ENCODE measurements at regions not wholly inside any gene's neighbourhood (a gene's known extent, or its start where the extent isn't known, plus 50 kb on each side); places are given as distances from the start of the nearest gene placed in this dataset.
"Not testable (repeated sequence)": the region's sequence is repeated elsewhere in the genome, so short reads cannot be mapped to it uniquely, and the experiment has no call there.

GRCh38 chr4:57308301-57308700 lies 198.1 kb upstream of the IGFBP7 start:
- ChIA-PET POLR2A (no interaction called here), CTCF (no interaction called here)
- peaks cover 16% of the 10 kb centered on the region for H3K27me3 Mint-ChIP-seq (ENCODE audit: insufficient read depth, unreplicated experiment)
- TF ChIP-seq, protein P1, sequence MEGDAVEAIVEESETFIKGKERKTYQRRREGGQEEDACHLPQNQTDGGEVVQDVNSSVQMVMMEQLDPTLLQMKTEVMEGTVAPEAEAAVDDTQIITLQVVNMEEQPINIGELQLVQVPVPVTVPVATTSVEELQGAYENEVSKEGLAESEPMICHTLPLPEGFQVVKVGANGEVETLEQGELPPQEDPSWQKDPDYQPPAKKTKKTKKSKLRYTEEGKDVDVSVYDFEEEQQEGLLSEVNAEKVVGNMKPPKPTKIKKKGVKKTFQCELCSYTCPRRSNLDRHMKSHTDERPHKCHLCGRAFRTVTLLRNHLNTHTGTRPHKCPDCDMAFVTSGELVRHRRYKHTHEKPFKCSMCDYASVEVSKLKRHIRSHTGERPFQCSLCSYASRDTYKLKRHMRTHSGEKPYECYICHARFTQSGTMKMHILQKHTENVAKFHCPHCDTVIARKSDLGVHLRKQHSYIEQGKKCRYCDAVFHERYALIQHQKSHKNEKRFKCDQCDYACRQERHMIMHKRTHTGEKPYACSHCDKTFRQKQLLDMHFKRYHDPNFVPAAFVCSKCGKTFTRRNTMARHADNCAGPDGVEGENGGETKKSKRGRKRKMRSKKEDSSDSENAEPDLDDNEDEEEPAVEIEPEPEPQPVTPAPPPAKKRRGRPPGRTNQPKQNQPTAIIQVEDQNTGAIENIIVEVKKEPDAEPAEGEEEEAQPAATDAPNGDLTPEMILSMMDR (IDR thresholded peaks at IDR 0.05; ENCODE audit: insufficient read depth in 1 of 2, low read depth in 1 of 2, low read length in 1 of 2, severe bottlenecking in 1 of 2, unreplicated experiment in 1 of 2), result no peak
- no peaks in the 10 kb centered on the region for H3K9me3 Mint-ChIP-seq (ENCODE audit: unreplicated experiment)
- no peaks in the 10 kb centered on the region for H3K27me3 ChIP-seq (replicated peaks; ENCODE audit: control insufficient read depth, insufficient read depth, low read length)
- no peak overlapping the region for H3K27ac Mint-ChIP-seq (ENCODE audit: unreplicated experiment)
- no peaks in the 10 kb centered on the region for H3K36me3 ChIP-seq (ENCODE audit: control insufficient read depth, insufficient read depth, low read length)
- H3K4me3 Mint-ChIP-seq (ENCODE audit: unreplicated experiment), result no peak overlapping the region
- BruUV-seq (replicated peaks), result no TSS peak
- no peaks in the 10 kb centered on the region for H3K36me3 Mint-ChIP-seq (ENCODE audit: insufficient read depth, unreplicated experiment)
- intact Hi-C loops (cut with micrococcal nuclease; ENCODE audit: unreplicated experiment), result no loop called here
- no peak overlapping the region for H3K4me3 ChIP-seq (ENCODE audit: low read depth, low read length)
- DNase-seq, result no peak
- no peaks in the 10 kb centered on the region for H3K4me1 ChIP-seq
- no peaks in the 10 kb centered on the region for H3K4me1 Mint-ChIP-seq (ENCODE audit: low read depth, unreplicated experiment)
- H3K9me3 ChIP-seq, result no peaks in the 10 kb centered on the region

GRCh38 chr4:57305836-57306235 lies 195.7 kb upstream of the IGFBP7 start:
- H3K4me1 Mint-ChIP-seq (ENCODE audit: low read depth, unreplicated experiment), result no peaks in the 10 kb centered on the region
- DNase-seq, result no peak
- Histone ChIP-seq H3K4me3 (ENCODE audit: low read depth, low read length) (no peak overlapping the region), H3K27me3 (replicated peaks; ENCODE audit: control insufficient read depth, insufficient read depth, low read length) (no peaks in the 10 kb centered on the region), H3K4me1 (no peaks in the 10 kb centered on the region), H3K36me3 (ENCODE audit: control insufficient read depth, insufficient read depth, low read length) (no peaks in the 10 kb centered on the region), H3K9me3 (no peaks in the 10 kb centered on the region)
- BruUV-seq (replicated peaks), result no TSS peak
- intact Hi-C loops (cut with micrococcal nuclease; ENCODE audit: unreplicated experiment), result loop anchor here (2.0 kb wide), 1 partner anchor 143 kb away; no protein-coding TSS in a partner anchor
- peaks cover 13% of the 10 kb centered on the region for H3K27me3 Mint-ChIP-seq (ENCODE audit: insufficient read depth, unreplicated experiment)
- no peaks in the 10 kb centered on the region for H3K36me3 Mint-ChIP-seq (ENCODE audit: insufficient read depth, unreplicated experiment)
- TF ChIP-seq, protein P1 (IDR thresholded peaks at IDR 0.05; ENCODE audit: insufficient read depth in 1 of 2, low read depth in 1 of 2, low read length in 1 of 2, severe bottlenecking in 1 of 2, unreplicated experiment in 1 of 2), result no peak
- no peak overlapping the region for H3K4me3 Mint-ChIP-seq (ENCODE audit: unreplicated experiment)
- no peak overlapping the region for H3K27ac Mint-ChIP-seq (ENCODE audit: unreplicated experiment)
- H3K9me3 Mint-ChIP-seq (ENCODE audit: unreplicated experiment), result peaks cover 8% of the 10 kb centered on the region
- POLR2A ChIA-PET, result no interaction called here
- CTCF ChIA-PET, result no interaction called here

- Mint-ChIP-seq H3K9me3 (ENCODE audit: unreplicated experiment) (peaks cover 14% of the 10 kb centered on the region), H3K36me3 (ENCODE audit: insufficient read depth, unreplicated experiment) (no peaks in the 10 kb centered on the region), H3K27ac (ENCODE audit: unreplicated experiment) (no peak overlapping the region), H3K4me3 (ENCODE audit: unreplicated experiment) (no peak overlapping the region), H3K27me3 (ENCODE audit: insufficient read depth, unreplicated experiment) (peaks cover 13% of the 10 kb centered on the region), H3K4me1 (ENCODE audit: low read depth, unreplicated experiment) (no peaks in the 10 kb centered on the region)
- Histone ChIP-seq H3K27me3 (replicated peaks; ENCODE audit: control insufficient read depth, insufficient read depth, low read length) (no peaks in the 10 kb centered on the region), H3K36me3 (ENCODE audit: control insufficient read depth, insufficient read depth, low read length) (no peaks in the 10 kb centered on the region), H3K9me3 (no peaks in the 10 kb centered on the region), H3K4me3 (ENCODE audit: low read depth, low read length) (no peak overlapping the region), H3K4me1 (no peaks in the 10 kb centered on the region)
- no TSS peak for BruUV-seq (replicated peaks)
- CTCF ChIA-PET, result interaction anchor here (1.2 kb wide), 1 partner anchor 139 kb away, joined by 7 read pairs; no protein-coding TSS in a partner anchor
- TF ChIP-seq, protein P1 (IDR thresholded peaks at IDR 0.05; ENCODE audit: insufficient read depth in 1 of 2, low read depth in 1 of 2, low read length in 1 of 2, severe bottlenecking in 1 of 2, unreplicated experiment in 1 of 2), result no peak
- POLR2A ChIA-PET, result no interaction called here
- peak in 1 of 2 experiments; percentile 7 for DNase-seq
- intact Hi-C loops (cut with micrococcal nuclease; ENCODE audit: unreplicated experiment), result no loop called here
Observed at GRCh38 chr4:57303012-57303751, 193.0 kb upstream of the IGFBP7 start.

DNA sequence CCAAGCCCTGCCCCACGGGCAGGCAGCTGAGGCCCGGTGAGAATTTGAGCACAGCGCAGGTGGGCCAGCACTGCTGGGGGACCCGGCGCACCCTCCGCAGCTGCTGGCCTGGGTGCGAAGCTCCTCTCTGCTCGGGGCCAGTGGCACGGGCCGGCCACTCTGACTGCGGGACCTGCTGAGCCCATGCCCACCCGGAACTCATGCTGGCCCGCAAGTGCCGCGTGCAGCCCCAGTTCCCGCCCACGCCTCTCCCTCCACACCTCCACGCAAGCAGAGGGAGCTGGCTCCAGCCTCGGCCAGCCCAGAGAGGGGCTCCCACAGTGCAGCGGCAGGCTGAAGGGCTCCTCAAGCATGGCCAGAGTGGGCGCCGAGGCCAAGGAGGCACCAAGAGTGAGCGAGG lies 190.1 kb upstream of the IGFBP7 start:
- peaks cover 18% of the 10 kb centered on the region for H3K9me3 Mint-ChIP-seq (ENCODE audit: unreplicated experiment)
- H3K27ac Mint-ChIP-seq (ENCODE audit: unreplicated experiment); H3K9me3 ChIP-seq; BruUV-seq (replicated peaks); H3K4me1 Mint-ChIP-seq (ENCODE audit: low read depth, unreplicated experiment); H3K36me3 ChIP-seq (ENCODE audit: control insufficient read depth, insufficient read depth, low read length); H3K36me3 Mint-ChIP-seq (ENCODE audit: insufficient read depth, unreplicated experiment); H3K4me3 ChIP-seq (ENCODE audit: low read depth, low read length); CTCF ChIA-PET; DNase-seq; H3K27me3 ChIP-seq (replicated peaks; ENCODE audit: control insufficient read depth, insufficient read depth, low read length); intact Hi-C loops (cut with micrococcal nuclease; ENCODE audit: unreplicated experiment); H3K27me3 Mint-ChIP-seq (ENCODE audit: insufficient read depth, unreplicated experiment); H3K4me3 Mint-ChIP-seq (ENCODE audit: unreplicated experiment); H3K4me1 ChIP-seq; POLR2A ChIA-PET: not testable (repeated sequence)

Data from Caco-2 (cell line).